T-helper 1 cell treated with Interleukin-12 subunit alpha and Interleukin-12 subunit beta and Interleukin-4 antibody, amounts not matched to agents 30 ng/mL and 1 ng/mL, for 36 hours (primary cell): ENCODE measurements at regions not wholly inside any gene's neighbourhood (a gene's known extent, or its start where the extent isn't known, plus 50 kb on each side); places are given as distances from the start of the nearest gene placed in this dataset.
"Not testable (repeated sequence)": the region's sequence is repeated elsewhere in the genome, so short reads cannot be mapped to it uniquely, and the experiment has no call there.

ENCODE experiments used
- intact Hi-C: fragments of 100-400 bp; cut with micrococcal nuclease; formaldehyde crosslinking; loops from one replicate; pipeline ENCODE4 v1.15.1; 2024

DNA sequence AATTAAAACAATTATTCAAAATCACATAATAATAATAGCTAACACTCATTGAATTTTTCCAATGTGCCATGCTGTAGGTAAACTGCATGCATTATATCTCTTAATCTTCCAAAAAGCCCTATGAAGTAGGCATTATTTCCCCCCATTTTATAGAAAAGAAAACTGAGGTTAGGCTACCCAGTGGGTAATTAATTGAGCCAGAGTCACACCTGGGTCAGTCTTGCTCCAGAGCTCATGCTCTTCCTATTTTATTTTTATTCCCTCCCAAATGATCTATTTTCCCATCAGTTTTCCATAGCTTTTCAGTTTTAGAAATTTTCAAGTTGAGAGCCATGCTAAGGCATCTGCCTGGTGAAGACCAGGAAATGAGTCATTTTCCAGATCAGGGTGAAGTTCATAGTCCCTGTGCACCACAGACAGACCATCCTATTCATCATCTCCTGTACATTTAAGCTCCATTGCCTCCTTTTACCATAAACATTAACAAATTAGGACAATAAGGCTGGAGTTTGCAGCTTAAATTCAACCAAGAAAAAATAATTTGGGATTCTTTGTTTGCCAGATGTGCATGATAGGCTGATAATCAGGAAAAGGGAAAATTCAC lies 417.3 kb downstream of the OTOL1 start:
- intact Hi-C loops: no loop called here

DNA sequence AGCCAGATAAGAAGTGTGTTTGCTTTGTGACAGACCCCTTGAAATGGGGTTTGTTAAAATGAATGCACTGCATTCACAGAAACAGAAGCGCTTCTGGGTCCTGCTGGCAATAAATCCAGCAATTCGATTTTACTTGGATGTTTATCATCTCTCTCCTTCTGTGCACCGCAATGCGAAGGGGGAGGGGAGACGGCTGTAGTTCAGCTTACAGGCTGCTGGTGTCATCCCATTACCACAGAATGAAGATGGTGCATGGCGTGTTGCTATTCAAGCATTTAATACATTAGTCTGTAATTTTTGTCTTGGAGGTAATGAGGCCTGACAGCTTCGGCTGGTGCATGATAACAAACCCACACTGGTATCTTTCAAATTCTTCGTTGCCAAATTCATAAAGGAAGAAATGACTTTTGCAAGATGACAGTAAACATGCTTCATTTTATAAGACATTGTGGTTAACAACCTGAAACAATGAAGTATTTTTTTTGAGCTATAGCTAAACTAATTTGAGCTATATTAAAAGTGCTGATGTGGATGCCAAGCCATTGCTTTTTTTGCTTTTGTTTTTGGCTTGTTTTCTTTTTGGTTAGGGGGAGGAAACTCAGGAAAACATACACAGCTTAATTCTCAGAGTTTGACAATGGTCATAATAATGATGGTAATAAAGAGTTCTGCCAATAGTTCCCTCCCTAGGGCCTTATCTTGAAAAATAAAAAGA lies 418.3 kb downstream of the OTOL1 start:
- intact Hi-C loops: no loop called here

DNA sequence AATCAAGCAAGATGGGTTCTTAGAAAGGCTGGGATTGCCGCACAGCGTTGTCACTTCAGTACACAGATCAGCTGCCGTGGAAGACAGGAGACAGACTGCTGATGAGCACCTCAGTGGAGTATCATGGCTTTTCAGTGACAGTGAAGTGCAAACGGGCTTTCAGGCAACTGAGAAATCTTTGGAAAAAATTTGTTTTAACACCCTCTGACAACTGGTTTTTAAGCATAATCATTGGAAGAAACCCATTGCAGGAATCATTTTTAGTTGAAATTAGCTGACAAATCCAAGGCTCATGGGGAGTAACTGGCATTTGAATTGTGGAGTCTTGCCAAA lies 418.8 kb downstream of the OTOL1 start:
- intact Hi-C loops: no loop called here

DNA sequence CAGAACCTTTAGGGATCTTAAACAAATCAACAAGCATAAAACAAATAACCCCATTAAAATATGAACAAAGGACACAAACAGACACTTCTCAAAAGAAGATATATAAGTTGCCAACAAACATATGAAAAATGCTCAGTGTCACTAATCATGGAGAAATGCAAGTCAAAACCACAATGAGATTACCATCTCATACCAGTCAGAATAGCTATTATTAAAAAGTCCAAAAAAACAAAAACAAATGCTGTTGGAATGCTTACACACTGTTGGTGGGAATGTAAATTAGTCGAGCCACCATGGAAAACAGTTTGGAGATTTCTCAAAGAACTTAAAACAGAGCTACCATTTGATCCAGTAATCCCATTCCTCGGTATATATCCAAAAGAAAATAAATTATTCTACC lies 423.6 kb downstream of the OTOL1 start:
- intact Hi-C loops: no loop called here

DNA sequence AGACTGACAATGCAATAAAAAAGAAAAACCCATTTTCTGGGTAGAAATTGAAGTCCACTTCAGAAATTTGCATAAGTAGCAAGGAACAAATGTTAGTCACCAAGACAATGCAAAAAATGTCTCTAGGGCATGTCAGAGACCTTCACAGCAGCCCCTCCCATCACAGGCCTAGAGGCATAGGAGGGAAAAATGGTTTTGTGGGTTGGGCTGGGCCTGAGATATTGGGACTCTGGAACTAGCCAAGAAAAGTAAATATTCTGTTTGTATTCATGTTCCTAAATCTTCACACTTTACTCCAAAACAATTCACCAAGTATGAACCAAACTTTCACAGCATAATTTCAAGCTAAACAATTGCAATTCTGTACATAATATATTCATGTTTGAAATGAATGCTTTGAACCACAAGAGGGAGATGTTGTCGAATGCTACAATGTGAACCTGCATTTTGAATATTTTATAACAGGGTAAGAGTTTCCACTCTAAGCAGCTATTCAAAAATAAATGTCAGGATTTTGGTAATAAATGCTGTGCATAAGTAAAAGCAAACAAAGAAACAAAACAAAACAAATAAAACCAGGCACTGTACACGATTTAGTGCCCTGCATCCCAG lies 429.2 kb downstream of the OTOL1 start:
- intact Hi-C loops: no loop called here

DNA sequence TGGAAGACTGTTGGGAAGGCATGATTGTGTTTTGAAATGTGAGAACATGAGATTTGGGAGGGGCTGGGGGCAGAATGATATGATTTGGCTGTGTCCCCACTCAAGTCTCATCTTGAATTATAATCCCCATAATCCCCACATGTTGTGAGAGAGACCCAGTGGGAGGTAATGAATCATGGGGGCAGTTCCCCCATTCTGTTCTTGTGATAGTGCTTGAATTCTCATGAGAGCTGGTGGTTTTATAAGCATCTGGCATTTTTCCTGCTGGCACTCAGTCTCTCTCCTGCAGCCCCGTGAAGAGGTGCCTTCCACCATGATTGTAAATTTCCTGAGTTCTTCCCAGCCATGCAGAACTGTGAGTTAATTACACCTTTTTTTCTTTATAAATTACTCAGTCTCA lies 430.5 kb downstream of the OTOL1 start:
- intact Hi-C loops: no loop called here

DNA sequence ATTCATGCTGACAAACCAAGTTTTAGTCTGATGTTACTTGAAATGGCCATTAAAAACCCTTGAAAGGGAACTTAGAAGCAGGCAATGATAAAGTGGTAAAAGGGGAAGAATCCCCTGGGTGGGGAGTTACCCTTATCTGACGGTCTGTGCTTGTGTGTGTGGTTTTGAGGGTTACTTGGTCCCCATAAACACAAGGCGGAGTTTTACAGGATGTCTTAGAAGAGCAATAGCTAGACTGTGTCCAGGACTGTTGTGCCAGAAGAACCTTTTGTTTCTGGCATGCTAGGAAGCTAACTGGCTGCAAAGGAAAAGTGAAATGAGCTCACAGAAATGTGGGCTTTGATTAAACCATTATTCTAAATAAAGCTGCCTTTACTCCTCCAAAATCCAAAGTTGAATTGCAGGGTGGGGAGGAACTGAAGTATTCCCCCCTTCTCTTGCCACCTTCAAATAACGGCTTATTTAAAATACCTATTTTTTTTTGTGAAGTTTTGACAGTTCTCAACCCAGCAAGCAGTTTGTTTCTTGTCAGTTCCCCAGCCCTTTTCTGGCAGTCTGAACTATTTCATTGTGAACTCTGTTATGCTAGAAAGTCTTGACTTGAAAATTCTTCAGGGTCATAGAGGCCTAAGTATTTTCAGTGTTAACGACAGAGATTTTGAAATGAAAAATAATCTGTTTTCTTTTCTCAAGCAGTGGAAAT lies 443.5 kb downstream of the OTOL1 start:
- intact Hi-C loops: no loop called here

DNA sequence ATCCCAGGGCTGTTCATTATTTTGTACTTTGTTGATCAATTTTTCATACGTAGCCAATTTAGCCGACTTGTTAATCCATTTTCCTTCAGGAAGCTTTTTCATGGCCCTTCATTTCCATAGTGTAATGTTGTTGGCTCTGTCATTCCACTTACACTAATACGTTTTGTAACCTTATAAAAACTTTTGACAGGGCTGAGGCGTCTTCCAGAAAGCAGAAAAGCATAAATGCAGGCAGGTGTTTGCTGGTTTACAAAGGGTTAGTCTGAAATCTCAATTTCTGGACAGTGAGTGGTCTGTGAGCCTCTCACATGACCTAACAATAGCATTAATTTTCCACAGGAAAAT lies 444.0 kb downstream of the OTOL1 start:
- intact Hi-C loops: no loop called here

DNA sequence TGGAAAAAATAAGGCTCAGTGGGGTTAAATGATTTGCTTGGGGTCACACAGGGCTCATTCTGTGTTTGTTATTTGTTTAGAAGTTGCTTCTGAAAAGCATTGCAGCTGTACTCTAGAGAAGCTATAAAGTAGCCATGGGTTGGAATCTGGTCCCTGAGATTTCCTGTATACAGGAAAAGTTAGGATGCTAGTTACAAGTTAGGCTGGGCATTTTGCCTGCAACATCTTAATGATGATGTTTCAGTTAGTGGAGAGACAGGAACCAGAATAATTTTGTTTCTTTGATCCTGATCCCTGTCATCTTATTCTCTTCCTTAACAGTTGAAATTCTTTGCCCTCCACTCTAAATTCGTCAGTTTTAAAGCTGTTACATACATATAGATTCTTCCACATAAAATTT lies 445.3 kb downstream of the OTOL1 start:
- intact Hi-C loops: no loop called here

DNA sequence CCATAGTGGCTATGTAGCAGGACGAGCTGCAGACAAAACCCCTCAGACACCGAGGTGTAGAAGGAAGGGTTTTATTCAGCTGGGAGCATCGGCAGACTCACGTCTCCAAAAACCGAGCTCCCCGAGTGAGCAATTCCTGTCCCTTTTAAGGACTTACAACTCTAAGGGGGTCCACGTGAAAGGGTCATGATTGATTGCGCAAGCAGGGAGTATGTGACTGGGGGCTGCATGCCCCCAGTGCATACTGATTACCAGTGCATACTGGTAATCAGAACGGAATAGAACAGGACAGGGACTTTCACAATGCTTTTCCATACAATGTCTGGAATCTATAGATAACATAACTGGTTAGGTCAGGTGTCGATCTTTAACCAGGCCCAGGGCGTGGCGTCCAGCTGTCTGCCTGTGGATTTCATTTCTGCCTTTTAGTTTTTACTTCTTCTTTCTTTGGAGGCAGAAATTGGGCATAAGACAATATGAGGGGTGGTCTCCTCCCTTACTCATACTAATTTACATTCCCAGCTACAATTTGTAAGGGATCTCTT lies 447.3 kb downstream of the OTOL1 start:
- intact Hi-C loops: not testable (repeated sequence)

DNA sequence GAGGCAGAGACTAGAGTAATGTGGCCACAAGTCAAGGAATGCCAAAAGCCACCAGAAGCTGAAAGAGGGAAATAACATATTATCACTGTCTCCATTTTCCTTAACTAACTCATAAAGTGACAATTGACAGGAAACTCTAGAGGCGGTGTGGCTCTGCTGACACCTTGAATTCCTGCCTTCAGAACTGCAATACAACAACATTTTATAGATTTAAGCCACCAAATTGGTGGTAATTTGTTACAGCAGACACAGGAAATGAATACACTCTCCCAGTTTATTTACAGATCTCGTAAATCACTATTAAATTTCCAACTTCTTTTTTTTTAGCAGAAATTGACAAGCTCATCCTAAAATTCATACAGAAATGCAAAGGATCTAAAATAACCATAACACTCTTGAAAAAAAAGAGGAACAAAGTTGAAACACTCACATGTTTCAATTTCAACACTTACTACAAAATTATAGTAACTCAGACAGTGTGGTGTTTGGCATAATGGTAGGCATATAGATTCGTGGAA lies 449.9 kb downstream of the OTOL1 start:
- intact Hi-C loops: no loop called here

DNA sequence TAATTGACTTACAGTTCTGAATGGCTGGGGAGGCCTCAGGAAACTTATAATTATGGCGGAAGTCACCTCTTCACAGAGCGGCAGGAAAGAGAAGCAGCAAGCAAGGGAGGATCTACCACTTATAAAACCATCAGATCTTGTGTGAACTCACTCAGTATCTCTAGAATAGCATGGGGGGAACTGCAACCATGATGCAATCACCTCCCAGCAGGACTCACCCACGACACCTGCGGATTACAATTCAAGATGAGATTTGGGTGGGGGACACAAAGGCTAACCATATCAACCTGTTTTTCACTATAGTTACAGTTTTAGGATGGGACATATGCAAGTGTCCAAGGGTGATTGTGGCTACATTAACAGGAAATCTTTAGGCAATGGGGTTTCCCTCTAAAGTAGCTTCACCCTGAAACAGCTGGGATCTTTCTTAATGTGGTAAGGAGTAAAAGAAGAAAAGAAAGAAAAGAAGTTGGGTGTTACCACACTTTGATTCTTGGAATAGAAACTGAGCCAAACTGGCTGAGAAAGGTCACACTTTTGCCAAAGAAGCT lies 453.8 kb downstream of the OTOL1 start:
- intact Hi-C loops: no loop called here

DNA sequence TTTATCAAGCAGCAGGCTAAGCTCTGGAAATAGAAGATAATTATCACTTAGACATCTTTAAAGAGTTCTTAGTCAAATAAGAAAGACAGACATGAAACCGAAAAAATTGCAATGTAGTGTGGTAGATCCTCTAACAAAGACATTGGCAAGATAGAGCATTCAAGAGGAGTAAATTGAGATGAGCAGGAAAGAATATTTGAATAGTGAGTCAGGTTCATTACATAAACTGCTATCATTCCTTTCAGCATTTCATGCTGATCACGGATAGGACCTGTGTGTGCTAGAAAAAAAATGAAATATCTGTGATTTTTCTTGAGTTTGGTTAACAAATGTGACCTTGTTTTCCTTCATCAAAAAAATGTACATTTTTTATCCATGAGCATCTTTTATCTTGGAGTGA lies 460.9 kb downstream of the OTOL1 start:
- intact Hi-C loops: no loop called here

DNA sequence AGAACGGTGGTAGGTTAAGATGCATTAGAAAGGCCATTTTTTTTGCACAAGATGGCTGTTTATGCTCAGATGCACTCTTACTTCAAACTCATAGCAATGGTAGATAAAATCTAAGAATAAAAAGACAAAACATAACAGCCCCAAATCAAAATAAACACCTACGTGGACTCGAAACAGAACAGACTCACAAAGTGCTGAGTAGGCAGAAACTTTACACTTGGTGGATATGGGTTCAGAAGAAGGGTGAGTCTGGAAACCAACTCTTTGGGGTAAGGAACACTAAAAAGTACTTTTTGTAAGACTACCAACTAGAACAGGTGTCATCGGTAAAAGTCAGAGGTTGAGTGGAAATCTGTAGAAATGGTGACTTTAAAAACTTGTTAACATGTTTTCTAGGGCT lies 468.2 kb downstream of the OTOL1 start:
- intact Hi-C loops: no loop called here

DNA sequence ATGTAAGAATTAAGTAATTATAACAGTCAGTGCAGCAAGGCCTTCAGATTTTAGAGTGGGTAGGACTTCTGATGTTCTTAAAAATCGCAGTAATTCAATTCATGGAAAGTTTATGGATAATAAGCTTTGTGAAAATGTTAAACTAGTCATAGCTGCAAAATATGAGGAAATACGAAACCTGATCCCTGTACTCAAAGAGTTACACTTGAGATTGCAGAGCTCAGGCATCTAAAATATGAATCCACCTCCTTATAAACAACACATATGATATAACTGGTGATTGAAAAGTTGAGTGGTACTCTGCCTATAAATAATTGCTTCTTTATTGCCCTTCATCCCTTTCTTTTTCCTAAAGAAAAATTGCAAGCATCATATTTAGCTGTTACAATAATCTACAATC lies 473.3 kb downstream of the OTOL1 start:
- intact Hi-C loops: no loop called here

DNA sequence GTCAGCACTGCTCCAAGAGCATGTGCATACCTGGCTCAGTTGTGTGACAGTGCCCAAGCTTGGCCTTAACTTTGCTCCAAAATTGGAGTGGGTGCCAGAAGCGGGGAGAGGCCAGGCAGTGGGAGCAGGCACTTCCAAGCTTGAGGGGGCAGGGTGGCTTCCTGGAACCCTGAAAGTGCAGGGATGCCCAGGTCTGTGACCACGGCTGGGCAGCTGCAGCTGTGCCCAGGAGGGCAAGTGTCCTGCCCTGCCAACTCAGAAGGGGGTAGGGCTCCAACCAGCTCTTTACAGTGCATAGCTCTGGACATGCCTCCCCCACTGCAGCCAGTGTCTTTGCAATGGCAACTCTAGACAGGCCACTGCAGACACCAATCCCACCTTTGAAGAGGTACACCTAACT lies 478.6 kb downstream of the OTOL1 start:
- intact Hi-C loops: no loop called here

DNA sequence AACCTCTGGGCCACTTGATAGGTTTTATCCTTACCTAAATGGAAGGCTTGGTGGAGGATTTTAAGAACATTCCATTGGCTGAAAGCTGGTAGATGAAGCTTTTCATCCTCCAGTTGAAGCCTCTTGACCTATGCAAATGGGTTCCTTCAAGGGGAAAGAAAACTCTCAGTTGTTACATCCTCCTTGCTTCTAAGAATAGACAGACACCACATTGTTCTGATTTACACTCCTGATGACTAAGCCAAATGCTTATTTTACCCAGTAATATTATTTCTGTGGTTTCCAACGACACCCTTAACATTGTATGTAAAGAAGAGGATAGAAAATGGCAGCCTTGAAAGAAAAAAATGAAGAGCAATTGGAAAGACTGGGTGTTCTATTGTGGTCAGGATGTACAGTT lies 480.5 kb downstream of the OTOL1 start:
- intact Hi-C loops: no loop called here

DNA sequence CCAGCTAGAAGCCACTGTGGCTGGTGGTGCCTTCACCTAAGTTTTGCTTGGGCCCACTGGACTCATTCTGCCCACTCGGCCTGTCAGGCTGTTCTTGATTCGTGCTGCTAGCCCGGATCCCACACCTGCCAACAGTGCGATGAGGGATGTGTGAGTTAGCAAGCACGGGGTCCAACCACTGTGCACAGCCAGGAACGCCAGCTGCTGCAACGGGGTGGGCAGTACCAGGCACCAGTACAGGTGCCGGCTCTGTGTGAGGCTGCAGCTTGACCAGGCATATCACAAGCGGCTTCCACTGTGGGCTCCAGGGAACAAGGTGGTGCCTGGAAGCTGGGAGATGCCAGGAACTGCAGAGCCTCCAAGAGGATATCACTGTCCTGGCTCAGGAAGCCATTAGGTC lies 481.2 kb downstream of the OTOL1 start:
- intact Hi-C loops: no loop called here

DNA sequence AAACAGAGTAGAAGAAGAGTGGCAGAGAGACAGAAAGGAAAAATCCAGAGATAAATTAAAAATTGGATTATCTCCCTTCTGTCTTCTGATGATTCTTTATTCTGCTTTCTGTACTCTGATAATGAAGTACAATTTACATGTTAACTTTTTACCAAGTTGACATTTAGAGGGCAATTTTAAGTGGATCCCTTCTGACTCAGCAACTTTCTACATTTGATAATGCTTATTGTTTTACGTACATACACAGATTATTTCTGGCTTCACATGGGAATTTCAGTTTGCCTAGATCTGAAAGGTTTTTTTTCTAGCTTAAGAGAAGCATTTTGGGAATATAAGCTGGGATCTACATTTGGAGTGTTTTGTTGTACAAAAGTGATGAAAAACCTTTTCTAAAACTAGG lies 491.3 kb downstream of the OTOL1 start:
- intact Hi-C loops: no loop called here

DNA sequence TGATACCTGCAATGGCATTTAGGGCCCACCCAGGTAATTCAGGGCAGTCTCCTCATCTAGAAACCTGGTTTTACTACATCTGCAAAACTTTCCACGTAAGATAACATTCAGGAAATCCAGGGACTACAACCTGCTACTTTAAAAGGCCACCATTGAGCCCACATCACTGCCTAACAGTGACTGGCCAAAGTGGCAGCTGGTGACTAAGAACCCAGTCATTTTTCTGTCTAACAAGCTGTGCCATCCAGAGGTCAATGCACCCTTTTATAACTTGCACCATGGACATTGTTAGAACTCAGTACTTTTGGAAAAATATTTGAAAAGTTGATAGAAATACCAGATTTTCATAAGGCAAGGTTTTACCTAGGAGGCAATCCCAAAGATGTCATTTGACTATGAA lies 492.4 kb downstream of the OTOL1 start:
- intact Hi-C loops: no loop called here

DNA sequence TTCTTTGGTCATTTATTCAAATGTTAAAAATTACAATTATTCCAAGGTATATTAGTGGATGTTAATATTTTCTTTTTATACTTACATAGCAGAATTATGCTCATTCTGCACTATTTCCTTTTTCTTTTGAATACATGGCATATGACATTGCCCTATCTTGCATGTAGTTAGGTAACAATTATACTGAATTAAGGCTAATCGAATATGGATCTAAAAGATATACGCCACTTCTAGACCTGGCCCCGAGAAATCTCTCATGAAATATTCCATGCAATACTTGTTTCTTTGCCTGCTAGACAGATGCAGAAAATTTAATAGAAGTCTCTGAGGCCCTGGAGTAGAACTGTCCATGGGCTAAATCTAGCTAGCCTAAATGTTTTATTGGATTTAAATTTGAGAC lies 493.4 kb downstream of the OTOL1 start:
- intact Hi-C loops: no loop called here
